ENCODE measurements at regions not wholly inside any gene's neighbourhood (a gene's known extent, or its start where the extent isn't known, plus 50 kb on each side); places are given as distances from the start of the nearest gene placed in this dataset.
"Not testable (repeated sequence)": the region's sequence is repeated elsewhere in the genome, so short reads cannot be mapped to it uniquely, and the experiment has no call there.

DNA sequence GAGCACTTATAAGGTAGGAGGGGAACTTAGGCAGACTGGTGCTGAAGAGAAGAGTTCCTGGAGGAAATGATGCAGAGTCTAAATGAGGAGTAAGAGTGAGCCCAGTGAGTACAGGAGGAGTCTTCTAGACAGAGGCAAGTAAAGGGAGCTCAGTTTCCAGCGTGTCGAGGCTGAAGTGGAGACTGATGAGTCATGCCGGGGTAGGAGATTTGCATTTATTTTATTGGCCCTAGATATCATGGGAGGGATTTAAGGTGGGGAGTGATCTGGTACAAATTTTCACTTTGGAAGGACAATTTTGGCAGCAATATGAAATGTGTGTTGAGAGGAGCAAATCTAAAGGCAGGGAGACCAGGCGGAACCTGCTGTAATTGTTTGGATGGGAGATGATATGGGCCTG, 157.5 kb downstream of the TTC8 start:
- TF ChIP-seq, protein P1, sequence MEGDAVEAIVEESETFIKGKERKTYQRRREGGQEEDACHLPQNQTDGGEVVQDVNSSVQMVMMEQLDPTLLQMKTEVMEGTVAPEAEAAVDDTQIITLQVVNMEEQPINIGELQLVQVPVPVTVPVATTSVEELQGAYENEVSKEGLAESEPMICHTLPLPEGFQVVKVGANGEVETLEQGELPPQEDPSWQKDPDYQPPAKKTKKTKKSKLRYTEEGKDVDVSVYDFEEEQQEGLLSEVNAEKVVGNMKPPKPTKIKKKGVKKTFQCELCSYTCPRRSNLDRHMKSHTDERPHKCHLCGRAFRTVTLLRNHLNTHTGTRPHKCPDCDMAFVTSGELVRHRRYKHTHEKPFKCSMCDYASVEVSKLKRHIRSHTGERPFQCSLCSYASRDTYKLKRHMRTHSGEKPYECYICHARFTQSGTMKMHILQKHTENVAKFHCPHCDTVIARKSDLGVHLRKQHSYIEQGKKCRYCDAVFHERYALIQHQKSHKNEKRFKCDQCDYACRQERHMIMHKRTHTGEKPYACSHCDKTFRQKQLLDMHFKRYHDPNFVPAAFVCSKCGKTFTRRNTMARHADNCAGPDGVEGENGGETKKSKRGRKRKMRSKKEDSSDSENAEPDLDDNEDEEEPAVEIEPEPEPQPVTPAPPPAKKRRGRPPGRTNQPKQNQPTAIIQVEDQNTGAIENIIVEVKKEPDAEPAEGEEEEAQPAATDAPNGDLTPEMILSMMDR (IDR thresholded peaks at IDR 0.05; ENCODE audit: extremely low read depth, low read depth, low read length) = no peak
- peaks cover 11% of the 10 kb centered on the region for H3K4me1 ChIP-seq (ENCODE audit: insufficient read depth, low read length)
- H3K9me3 ChIP-seq (ENCODE audit: low read depth, low read length) = no peaks in the 10 kb centered on the region
- DNase-seq (ENCODE audit: insufficient read length, low spot score, missing footprints) = no peak
- no peaks in the 10 kb centered on the region for H3K36me3 ChIP-seq (ENCODE audit: insufficient read depth, low read length)
- H3K4me3 ChIP-seq (ENCODE audit: insufficient read depth, low read length) = no peak overlapping the region
- no peak overlapping the region for H3K4me2 ChIP-seq (ENCODE audit: insufficient read depth, low read length)
- no peak overlapping the region for H3K27ac ChIP-seq (ENCODE audit: low read depth, low read length)
- no peaks in the 10 kb centered on the region for H3K27me3 ChIP-seq (ENCODE audit: insufficient read depth, low read length)
- no peaks in the 10 kb centered on the region for H3K79me2 ChIP-seq (ENCODE audit: insufficient read depth, low read length)
- H2AFZ ChIP-seq (ENCODE audit: low read length) = no peak overlapping the region
- H4K20me1 ChIP-seq (ENCODE audit: insufficient read depth, low read length) = no peaks in the 10 kb centered on the region

DNA sequence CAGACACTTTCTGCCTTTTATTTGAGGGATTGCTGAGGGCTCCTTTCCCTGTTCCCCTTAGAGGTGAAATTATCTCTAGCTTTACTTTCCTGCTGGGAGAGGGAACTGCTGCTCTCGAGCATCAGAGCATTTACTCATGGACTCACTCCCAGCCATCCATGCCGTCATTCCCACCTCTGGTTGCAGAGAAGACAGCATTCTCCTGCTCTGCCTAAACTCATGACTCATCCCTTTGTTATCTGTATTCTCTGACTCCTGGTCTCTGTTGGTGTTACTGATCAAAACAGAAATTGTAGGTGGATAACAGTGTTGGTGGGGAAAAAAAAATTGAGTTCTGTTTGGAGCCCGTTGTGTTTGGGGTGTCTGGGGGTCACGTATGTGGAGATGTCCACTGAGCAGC, 159.3 kb downstream of the TTC8 start:
- TF ChIP-seq, protein P1 (IDR thresholded peaks at IDR 0.05; ENCODE audit: extremely low read depth, low read depth, low read length) = no peak
- H3K27ac ChIP-seq (ENCODE audit: low read depth, low read length) = peak overlapping the region; percentile 61

DNA sequence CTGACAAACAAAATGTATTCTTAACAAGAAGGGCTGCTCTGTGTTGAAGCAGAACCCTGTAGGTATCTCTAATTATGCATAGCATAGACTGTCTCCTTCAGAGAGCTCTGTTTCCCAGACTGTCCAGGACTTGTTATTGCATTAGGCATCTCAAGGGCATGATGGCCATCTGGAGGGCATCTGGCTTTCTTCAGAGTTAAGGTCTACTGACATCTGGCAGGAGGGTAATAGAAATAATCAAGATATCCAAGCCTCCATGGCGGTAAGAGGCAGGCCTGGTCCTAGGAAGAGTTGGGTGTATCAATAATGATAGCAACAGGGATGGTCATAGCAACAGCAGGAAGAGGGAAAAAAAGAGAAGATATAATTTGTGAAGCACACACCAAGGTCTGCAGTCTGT, 161.2 kb downstream of the TTC8 start:
- Histone ChIP-seq H3K27ac (ENCODE audit: low read depth, low read length) (no peak overlapping the region), H2AFZ (ENCODE audit: low read length) (no peak overlapping the region), H3K4me1 (ENCODE audit: insufficient read depth, low read length) (peaks cover 11% of the 10 kb centered on the region), H3K4me3 (ENCODE audit: insufficient read depth, low read length) (no peak overlapping the region), H4K20me1 (ENCODE audit: insufficient read depth, low read length) (no peaks in the 10 kb centered on the region), H3K9me3 (ENCODE audit: low read depth, low read length) (no peaks in the 10 kb centered on the region), H3K27me3 (ENCODE audit: insufficient read depth, low read length) (no peaks in the 10 kb centered on the region), H3K4me2 (ENCODE audit: insufficient read depth, low read length) (no peak overlapping the region), H3K36me3 (ENCODE audit: insufficient read depth, low read length) (no peaks in the 10 kb centered on the region), H3K79me2 (ENCODE audit: insufficient read depth, low read length) (no peaks in the 10 kb centered on the region)
- TF ChIP-seq, protein P1 (IDR thresholded peaks at IDR 0.05; ENCODE audit: extremely low read depth, low read depth, low read length) = no peak
- DNase-seq (ENCODE audit: insufficient read length, low spot score, missing footprints) = no peak

More for the DNA sequence above, 159.3 kb downstream of the TTC8 start:
- Histone ChIP-seq H3K36me3 (ENCODE audit: insufficient read depth, low read length) (no peaks in the 10 kb centered on the region), H3K79me2 (ENCODE audit: insufficient read depth, low read length) (no peaks in the 10 kb centered on the region), H3K4me3 (ENCODE audit: insufficient read depth, low read length) (no peak overlapping the region), H3K4me2 (ENCODE audit: insufficient read depth, low read length) (peak overlapping the region; percentile 42), H3K9me3 (ENCODE audit: low read depth, low read length) (no peaks in the 10 kb centered on the region), H4K20me1 (ENCODE audit: insufficient read depth, low read length) (no peaks in the 10 kb centered on the region), H2AFZ (ENCODE audit: low read length) (no peak overlapping the region), H3K4me1 (ENCODE audit: insufficient read depth, low read length) (peaks cover 11% of the 10 kb centered on the region), H3K27me3 (ENCODE audit: insufficient read depth, low read length) (no peaks in the 10 kb centered on the region)
- DNase-seq (ENCODE audit: insufficient read length, low spot score, missing footprints) = peak; percentile 69

DNA sequence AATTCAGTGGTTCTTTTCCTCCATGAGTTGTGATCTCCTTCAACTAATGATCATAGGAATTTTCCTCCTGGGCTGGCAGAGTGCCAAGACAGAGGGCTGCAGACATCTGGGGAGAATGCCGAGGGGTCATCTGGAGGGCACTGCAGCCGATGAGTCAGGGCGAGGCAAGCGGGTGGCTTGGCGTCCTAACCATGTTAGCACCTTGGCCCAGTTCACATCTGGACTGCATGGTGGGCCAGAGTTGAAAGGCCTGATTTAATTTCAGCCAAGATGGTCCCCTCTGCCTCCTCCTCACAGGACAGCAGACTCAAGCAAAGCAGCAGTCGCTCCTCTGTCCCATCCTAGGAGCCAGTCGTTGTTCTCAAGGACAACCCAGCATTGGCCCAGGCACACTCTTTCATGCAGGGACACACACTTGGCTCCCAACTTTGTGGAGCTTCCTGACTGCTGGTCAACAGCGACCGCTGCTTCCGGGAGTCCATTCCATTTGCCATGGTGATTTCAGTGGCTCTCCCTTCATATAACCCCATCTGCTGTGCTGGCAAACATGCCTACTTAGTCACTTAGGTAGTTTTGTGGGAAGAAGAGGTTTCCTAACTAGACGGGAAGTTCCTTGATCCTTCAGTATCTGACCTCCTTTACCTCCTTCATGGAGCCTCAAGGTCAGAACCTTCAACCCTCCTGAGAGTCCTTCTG, 161.8 kb downstream of the TTC8 start:
- no peak overlapping the region for H3K27ac ChIP-seq (ENCODE audit: low read depth, low read length)
- peaks cover 11% of the 10 kb centered on the region for H3K4me1 ChIP-seq (ENCODE audit: insufficient read depth, low read length)
- H3K36me3 ChIP-seq (ENCODE audit: insufficient read depth, low read length) = no peaks in the 10 kb centered on the region
- no peaks in the 10 kb centered on the region for H3K79me2 ChIP-seq (ENCODE audit: insufficient read depth, low read length)
- H3K4me3 ChIP-seq (ENCODE audit: insufficient read depth, low read length) = no peak overlapping the region
- DNase-seq (ENCODE audit: insufficient read length, low spot score, missing footprints) = no peak
- H4K20me1 ChIP-seq (ENCODE audit: insufficient read depth, low read length) = no peaks in the 10 kb centered on the region
- no peak overlapping the region for H3K4me2 ChIP-seq (ENCODE audit: insufficient read depth, low read length)
- TF ChIP-seq, protein P1 (IDR thresholded peaks at IDR 0.05; ENCODE audit: extremely low read depth, low read depth, low read length) = no peak
- H2AFZ ChIP-seq (ENCODE audit: low read length) = no peak overlapping the region
- H3K9me3 ChIP-seq (ENCODE audit: low read depth, low read length) = no peaks in the 10 kb centered on the region
- H3K27me3 ChIP-seq (ENCODE audit: insufficient read depth, low read length) = no peaks in the 10 kb centered on the region

DNA sequence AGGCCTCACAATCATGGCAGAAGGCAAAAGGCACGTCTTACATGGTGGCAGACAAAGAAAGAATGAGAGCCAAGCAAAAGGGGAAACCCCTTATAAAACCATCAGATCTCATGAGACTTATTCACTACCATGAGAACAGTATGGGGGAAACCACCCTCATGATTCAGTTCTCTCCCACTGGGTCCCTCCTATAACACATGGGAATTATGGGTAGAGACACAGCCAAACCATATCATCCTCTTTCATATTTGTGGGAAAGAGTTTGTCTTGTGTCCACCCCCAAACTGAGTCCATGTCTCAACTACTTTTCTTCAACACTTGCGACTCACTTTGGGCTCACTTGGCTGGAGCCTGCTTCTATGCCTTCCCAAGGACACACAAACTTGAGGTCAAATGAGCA, 162.5 kb downstream of the TTC8 start:
- H3K27me3 ChIP-seq (ENCODE audit: insufficient read depth, low read length); H3K4me3 ChIP-seq (ENCODE audit: insufficient read depth, low read length); H3K79me2 ChIP-seq (ENCODE audit: insufficient read depth, low read length); H4K20me1 ChIP-seq (ENCODE audit: insufficient read depth, low read length); H3K36me3 ChIP-seq (ENCODE audit: insufficient read depth, low read length); DNase-seq (ENCODE audit: insufficient read length, low spot score, missing footprints); H3K4me2 ChIP-seq (ENCODE audit: insufficient read depth, low read length); H3K9me3 ChIP-seq (ENCODE audit: low read depth, low read length); H2AFZ ChIP-seq (ENCODE audit: low read length); H3K27ac ChIP-seq (ENCODE audit: low read depth, low read length): not testable (repeated sequence)
- H3K4me1 ChIP-seq (ENCODE audit: insufficient read depth, low read length) = peaks cover 11% of the 10 kb centered on the region
